NT2/D1 (cell line): ENCODE measurements at regions not wholly inside any gene's neighbourhood (a gene's known extent, or its start where the extent isn't known, plus 50 kb on each side); places are given as distances from the start of the nearest gene placed in this dataset.
"Not testable (repeated sequence)": the region's sequence is repeated elsewhere in the genome, so short reads cannot be mapped to it uniquely, and the experiment has no call there.

Source experiments
- DNase-seq: peaks from one replicate; pipeline ENCODE4 v3.0.0-alpha.2; 2011; ENCODE audit warnings: low read depth, low spot score
- H3K27me3 ChIP-seq: 2 replicates; pipeline ENCODE4 v1.6.0; 2011; ENCODE audit warnings: mild to moderate bottlenecking; ENCODE audit not compliant: insufficient read length, insufficient read depth
- H3K36me3 ChIP-seq: 2 replicates; pipeline ENCODE4 v1.6.1; 2011; ENCODE audit warnings: mild to moderate bottlenecking, low read length, mixed read lengths; ENCODE audit not compliant: insufficient read depth, insufficient read length
- H3K4me1 ChIP-seq: 2 replicates; pipeline ENCODE4 v1.5.1; 2011; ENCODE audit not compliant: insufficient read depth, insufficient read length
- H3K4me3 ChIP-seq: 2 replicates; pipeline ENCODE4 v1.5.1; 2011; ENCODE audit warnings: low read depth; ENCODE audit not compliant: insufficient read length
- H3K9ac ChIP-seq: 2 replicates; pipeline ENCODE4 v1.6.0; 2011; ENCODE audit warnings: low read depth; ENCODE audit not compliant: insufficient read length
- H3K9me3 ChIP-seq: 2 replicates; pipeline ENCODE4 v1.5.1; 2011; ENCODE audit warnings: mild to moderate bottlenecking, low read length; ENCODE audit not compliant: insufficient read depth
- SUZ12 ChIP-seq: IDR thresholded peaks from 2 replicates; pipeline ENCODE4 v1.6.1; 2011; ENCODE audit not compliant: insufficient read length, insufficient read depth; ENCODE audit errors: extremely low read depth
- YY1 ChIP-seq: IDR thresholded peaks from 2 replicates; pipeline ENCODE4 v1.6.1; 2011; ENCODE audit not compliant: insufficient read length, insufficient read depth
- ZNF274 ChIP-seq: IDR thresholded peaks from 2 replicates; pipeline ENCODE4 v1.6.1; 2011; ENCODE audit warnings: mild to moderate bottlenecking, low read depth, low read length

- H3K27me3 ChIP-seq: no peaks in the 10 kb centered on the region
- H3K9me3 ChIP-seq: no peaks in the 10 kb centered on the region
- H3K4me1 ChIP-seq: no peaks in the 10 kb centered on the region
- no peak overlapping the region for H3K4me3 ChIP-seq
- TF ChIP-seq ZNF274: no peak
- no peak for TF ChIP-seq SUZ12
- no peak for TF ChIP-seq YY1
- no peak for DNase-seq
- no peaks in the 10 kb centered on the region for H3K36me3 ChIP-seq
- no peak overlapping the region for H3K9ac ChIP-seq
These were observed 489.8 kb downstream of the TYW1 start for GRCh38 chr7:67486401-67486800.

GRCh38 chr7:67487316-67487715 is 490.7 kb downstream of the TYW1 start:
- Histone ChIP-seq H3K9me3 (no peaks in the 10 kb centered on the region), H3K4me1 (peaks cover 3% of the 10 kb centered on the region), H3K4me3 (no peak overlapping the region), H3K27me3 (no peaks in the 10 kb centered on the region), H3K9ac (no peak overlapping the region), H3K36me3 (no peaks in the 10 kb centered on the region)
- no peak for DNase-seq
- TF ChIP-seq SUZ12 (no peak), ZNF274 (no peak), YY1 (no peak)

GRCh38 chr7:67489881-67490280 is 493.2 kb downstream of the TYW1 start:
- no peaks in the 10 kb centered on the region for H3K9me3 ChIP-seq
- no peak overlapping the region for H3K4me3 ChIP-seq
- no peak for TF ChIP-seq YY1
- TF ChIP-seq ZNF274: no peak
- no peak for TF ChIP-seq SUZ12
- no peak for DNase-seq
- H3K27me3 ChIP-seq: no peaks in the 10 kb centered on the region
- peaks cover 3% of the 10 kb centered on the region for H3K4me1 ChIP-seq
- H3K36me3 ChIP-seq: no peaks in the 10 kb centered on the region
- no peak overlapping the region for H3K9ac ChIP-seq

GRCh38 chr7:67493366-67493765 is 496.7 kb downstream of the TYW1 start:
- Histone ChIP-seq H3K4me1 (peaks cover 3% of the 10 kb centered on the region), H3K36me3 (no peaks in the 10 kb centered on the region), H3K9me3 (no peaks in the 10 kb centered on the region), H3K4me3 (no peak overlapping the region), H3K27me3 (no peaks in the 10 kb centered on the region), H3K9ac (no peak overlapping the region)
- no peak for DNase-seq
- TF ChIP-seq YY1 (no peak), ZNF274 (no peak), SUZ12 (no peak)

GRCh38 chr7:67496589-67496988 is 500.0 kb downstream of the TYW1 start:
- no peak for TF ChIP-seq YY1
- no peak for TF ChIP-seq ZNF274
- no peak for TF ChIP-seq SUZ12
- H3K36me3 ChIP-seq: no peaks in the 10 kb centered on the region
- no peaks in the 10 kb centered on the region for H3K27me3 ChIP-seq
- H3K4me1 ChIP-seq: peaks cover 3% of the 10 kb centered on the region
- H3K4me3 ChIP-seq: no peak overlapping the region
- H3K9me3 ChIP-seq: no peaks in the 10 kb centered on the region
- no peak for DNase-seq
- H3K9ac ChIP-seq: no peak overlapping the region

- not testable (repeated sequence) for H3K4me1 ChIP-seq, H3K9me3 ChIP-seq, DNase-seq, H3K36me3 ChIP-seq, H3K9ac ChIP-seq, H3K4me3 ChIP-seq, H3K27me3 ChIP-seq
These were observed 501.3 kb downstream of the TYW1 start for GRCh38 chr7:67497914-67498313.

GRCh38 chr7:67502929-67503328 is 506.3 kb downstream of the TYW1 start:
- Histone ChIP-seq H3K4me3 (no peak overlapping the region), H3K4me1 (no peaks in the 10 kb centered on the region), H3K36me3 (no peaks in the 10 kb centered on the region), H3K9ac (no peak overlapping the region), H3K27me3 (no peaks in the 10 kb centered on the region), H3K9me3 (peaks cover 8% of the 10 kb centered on the region; the same call in 1 of the 2 replicates)
- TF ChIP-seq ZNF274 (no peak), SUZ12 (no peak), YY1 (no peak)
- DNase-seq: no peak

GRCh38 chr7:67505449-67505848 is 508.8 kb downstream of the TYW1 start:
- no peak for DNase-seq
- Histone ChIP-seq H3K27me3 (no peaks in the 10 kb centered on the region), H3K9me3 (peaks cover 8% of the 10 kb centered on the region; the same call in 1 of the 2 replicates), H3K4me3 (no peak overlapping the region), H3K9ac (no peak overlapping the region), H3K4me1 (no peaks in the 10 kb centered on the region), H3K36me3 (no peaks in the 10 kb centered on the region)
- TF ChIP-seq YY1 (no peak), SUZ12 (no peak), ZNF274 (no peak)

GRCh38 chr7:67512481-67512880 is 515.8 kb downstream of the TYW1 start:
- Histone ChIP-seq H3K9ac (no peak overlapping the region), H3K9me3 (no peaks in the 10 kb centered on the region; the same call in 1 of the 2 replicates), H3K4me3 (no peak overlapping the region), H3K27me3 (no peaks in the 10 kb centered on the region), H3K36me3 (no peaks in the 10 kb centered on the region), H3K4me1 (no peaks in the 10 kb centered on the region)
- no peak for TF ChIP-seq SUZ12
- no peak for TF ChIP-seq YY1
- TF ChIP-seq ZNF274: no peak
- DNase-seq: no peak
